MM.1S (cell line): ENCODE measurements at regions not wholly inside any gene's neighbourhood (a gene's known extent, or its start where the extent isn't known, plus 50 kb on each side); places are given as distances from the start of the nearest gene placed in this dataset.

Experiments
- CTCF ChIP-seq: fragments of 300-600 bp; sonication (generic); IDR thresholded peaks from 2 replicates; pipeline ENCODE4 v1.5.1; 2016; ENCODE audit warnings: antibody characterized with exemption, low read length, mixed read lengths
- EZH2 ChIP-seq: fragments of 300-600 bp; sonication (generic); optimal IDR thresholded peaks from 2 replicates; pipeline ENCODE3; 2017; ENCODE audit warnings: low read depth, mild to moderate bottlenecking, antibody characterized with exemption, low read length, mixed read lengths
- EZH2phosphoT487 ChIP-seq: fragments of 300-600 bp; sonication (generic); IDR thresholded peaks from 2 replicates; pipeline ENCODE4 v1.6.1; 2018; ENCODE audit warnings: antibody characterized with exemption, low read length

GRCh38 chr11:97118614-97119200 lies 728.9 kb downstream of the JRKL start:
- TF ChIP-seq CTCF (no peak), EZH2phosphoT487 (no peak), EZH2 (no peak)
